ENCODE measurements at regions not wholly inside any gene's neighbourhood (a gene's known extent, or its start where the extent isn't known, plus 50 kb on each side); places are given as distances from the start of the nearest gene placed in this dataset.

- no peak overlapping the region for H3K4me3 ChIP-seq
- no peak overlapping the region for H3K9ac ChIP-seq
- no peak for TF ChIP-seq Cebpa-rat (IDR thresholded peaks at IDR 0.05)
- H3K9me3 ChIP-seq (replicated peaks in 1 of 11): peaks cover 7 to 21% (median 13%) of the 10 kb centered on the region in 11 experiments; a peak in 16 of 22 replicates
- H4K20me1 ChIP-seq: no peaks in the 10 kb centered on the region
- H3K27ac ChIP-seq: no peak overlapping the region
- no peak overlapping the region for H3K4me2 ChIP-seq
- no peaks in the 10 kb centered on the region for H3K27me3 ChIP-seq
- no peaks in the 10 kb centered on the region for H3K36me3 ChIP-seq
- peaks cover 0 to 8% (median 5%) of the 10 kb centered on the region in 10 experiments; a peak in 7 of 20 replicates for H3K4me1 ChIP-seq
These were observed 59.6 kb upstream of the CDH13 start for GRCh38 chr16:82567175-82567574.

GRCh38 chr16:82563401-82563800 lies 63.4 kb upstream of the CDH13 start:
- H3K4me3 ChIP-seq: no peak overlapping the region
- peaks cover 7 to 28% (median 13%) of the 10 kb centered on the region in 11 experiments; a peak in 17 of 22 replicates for H3K9me3 ChIP-seq (replicated peaks in 1 of 11)
- no peak overlapping the region for H3K4me2 ChIP-seq
- no peak overlapping the region for H3K9ac ChIP-seq
- no peaks in the 10 kb centered on the region for H3K27me3 ChIP-seq
- no peaks in the 10 kb centered on the region for H4K20me1 ChIP-seq
- peaks cover 0 to 9% (median 5%) of the 10 kb centered on the region in 10 experiments; a peak in 7 of 20 replicates for H3K4me1 ChIP-seq
- no peak for TF ChIP-seq Cebpa-rat (IDR thresholded peaks at IDR 0.05)
- H3K36me3 ChIP-seq: no peaks in the 10 kb centered on the region
- H3K27ac ChIP-seq: no peak overlapping the region

GRCh38 chr16:82562183-82562683 lies 64.5 kb upstream of the CDH13 start:
- Histone ChIP-seq H3K27ac (no peak overlapping the region), H3K9ac (no peak overlapping the region), H3K27me3 (no peaks in the 10 kb centered on the region), H3K4me3 (no peak overlapping the region), H4K20me1 (no peaks in the 10 kb centered on the region), H3K36me3 (no peaks in the 10 kb centered on the region), H3K4me2 (peak overlapping the region in 8 of 11 experiments; percentile 1 to 27 (median 7); a peak in 6 of 22 replicates), H3K9me3 (replicated peaks in 1 of 11) (peaks cover 7 to 29% (median 13%) of the 10 kb centered on the region in 11 experiments; a peak in 17 of 22 replicates), H3K4me1 (peaks cover 0 to 9% (median 5%) of the 10 kb centered on the region in 10 experiments; a peak in 7 of 20 replicates)
- TF ChIP-seq Cebpa-rat (IDR thresholded peaks at IDR 0.05): no peak

GRCh38 chr16:82560805-82561325 lies 65.9 kb upstream of the CDH13 start:
- no peak for TF ChIP-seq Cebpa-rat (IDR thresholded peaks at IDR 0.05)
- Histone ChIP-seq H3K27me3 (no peaks in the 10 kb centered on the region), H3K9me3 (replicated peaks in 1 of 11) (peaks cover 7 to 41% (median 13%) of the 10 kb centered on the region in 11 experiments; a peak in 17 of 22 replicates), H4K20me1 (no peaks in the 10 kb centered on the region), H3K27ac (no peak overlapping the region), H3K9ac (no peak overlapping the region), H3K4me2 (no peak overlapping the region), H3K4me3 (no peak overlapping the region), H3K36me3 (no peaks in the 10 kb centered on the region), H3K4me1 (peaks cover 0 to 9% (median 5%) of the 10 kb centered on the region in 10 experiments; a peak in 8 of 20 replicates)

GRCh38 chr16:82544378-82545160 lies 82.2 kb upstream of the CDH13 start:
- H3K4me1 ChIP-seq: peaks cover 0 to 16% (median 5%) of the 10 kb centered on the region in 10 experiments; a peak in 10 of 20 replicates
- no peak overlapping the region for H3K9ac ChIP-seq
- no peaks in the 10 kb centered on the region for H3K36me3 ChIP-seq
- no peak overlapping the region for H3K27ac ChIP-seq
- no peaks in the 10 kb centered on the region for H3K9me3 ChIP-seq (replicated peaks in 1 of 11)
- no peak overlapping the region for H3K4me3 ChIP-seq
- no peaks in the 10 kb centered on the region for H3K27me3 ChIP-seq
- H4K20me1 ChIP-seq: no peaks in the 10 kb centered on the region
- TF ChIP-seq Cebpa-rat (IDR thresholded peaks at IDR 0.05): no peak
- H3K4me2 ChIP-seq: peak overlapping the region in 7 of 11 experiments; percentile 7 to 55 (median 20); a peak in 12 of 22 replicates

- no peak overlapping the region for H3K4me2 ChIP-seq
- no peaks in the 10 kb centered on the region for H4K20me1 ChIP-seq
These were observed 84.1 kb upstream of the CDH13 start for GRCh38 chr16:82542714-82543113.

GRCh38 chr16:82541103-82541502 lies 85.7 kb upstream of the CDH13 start:
- Histone ChIP-seq H3K4me2 (no peak overlapping the region), H3K9me3 (replicated peaks in 1 of 11) (peaks cover 0 to 11% (median 5%) of the 10 kb centered on the region in 11 experiments; a peak in 6 of 22 replicates)
- TF ChIP-seq Cebpa-rat (IDR thresholded peaks at IDR 0.05): no peak

More at GRCh38 chr16:82542714-82543113, 84.1 kb upstream of the CDH13 start:
- H3K27me3 ChIP-seq: no peaks in the 10 kb centered on the region
- TF ChIP-seq Cebpa-rat (IDR thresholded peaks at IDR 0.05): no peak
- no peak overlapping the region for H3K4me3 ChIP-seq
- H3K9ac ChIP-seq: no peak overlapping the region
- H3K27ac ChIP-seq: no peak overlapping the region
- H3K9me3 ChIP-seq (replicated peaks in 1 of 11): peaks cover 0 to 8% (median 4%) of the 10 kb centered on the region in 11 experiments; a peak in 6 of 22 replicates
- H3K36me3 ChIP-seq: no peaks in the 10 kb centered on the region
- peaks cover 0 to 16% (median 5%) of the 10 kb centered on the region in 10 experiments; a peak in 10 of 20 replicates for H3K4me1 ChIP-seq

GRCh38 chr16:82535764-82536163 lies 91.0 kb upstream of the CDH13 start:
- Histone ChIP-seq H3K9me3 (replicated peaks in 1 of 11) (peaks cover 0 to 11% (median 5%) of the 10 kb centered on the region in 11 experiments; a peak in 6 of 22 replicates), H3K36me3 (no peaks in the 10 kb centered on the region), H3K9ac (no peak overlapping the region), H3K27me3 (no peaks in the 10 kb centered on the region), H3K27ac (no peak overlapping the region), H4K20me1 (no peaks in the 10 kb centered on the region), H3K4me1 (no peaks in the 10 kb centered on the region), H3K4me3 (no peak overlapping the region), H3K4me2 (no peak overlapping the region)
- TF ChIP-seq Cebpa-rat (IDR thresholded peaks at IDR 0.05): no peak

More at GRCh38 chr16:82541103-82541502, 85.7 kb upstream of the CDH13 start:
- Histone ChIP-seq H3K4me1 (peaks cover 0 to 16% (median 5%) of the 10 kb centered on the region in 10 experiments; a peak in 10 of 20 replicates), H3K9ac (no peak overlapping the region), H3K4me3 (no peak overlapping the region), H3K27ac (no peak overlapping the region), H4K20me1 (no peaks in the 10 kb centered on the region), H3K36me3 (no peaks in the 10 kb centered on the region), H3K27me3 (no peaks in the 10 kb centered on the region)

GRCh38 chr16:82535262-82535661 lies 91.5 kb upstream of the CDH13 start:
- Histone ChIP-seq H3K4me2 (no peak overlapping the region), H3K27ac (no peak overlapping the region), H3K9me3 (replicated peaks in 1 of 11) (peaks cover 0 to 11% (median 5%) of the 10 kb centered on the region in 11 experiments; a peak in 6 of 22 replicates), H4K20me1 (no peaks in the 10 kb centered on the region), H3K4me3 (no peak overlapping the region), H3K9ac (no peak overlapping the region), H3K4me1 (no peaks in the 10 kb centered on the region), H3K36me3 (no peaks in the 10 kb centered on the region), H3K27me3 (no peaks in the 10 kb centered on the region)
- no peak for TF ChIP-seq Cebpa-rat (IDR thresholded peaks at IDR 0.05)
